Stimulated activated naive CD8-positive, alpha-beta T cell treated with anti-CD3 and anti-CD28 coated beads, Interleukin-15, Interleukin-2, amounts not matched to agents 100 ng/mL and 50 ng/mL, for 24 hours (primary cell): ENCODE measurements at regions not wholly inside any gene's neighbourhood (a gene's known extent, or its start where the extent isn't known, plus 50 kb on each side); places are given as distances from the start of the nearest gene placed in this dataset.

Source experiments
- H3K27ac Mint-ChIP-seq: one replicate; pipeline ENCODE4 v1.8.0; 2021; ENCODE audit warnings: mild to moderate bottlenecking, mixed read lengths
- H3K27me3 Mint-ChIP-seq: one replicate; pipeline ENCODE4 v1.8.0; 2021; ENCODE audit warnings: mixed read lengths
- H3K36me3 Mint-ChIP-seq: one replicate; pipeline ENCODE4 v1.8.0; 2021; ENCODE audit warnings: low read depth, mixed read lengths
- H3K4me1 Mint-ChIP-seq: one replicate; pipeline ENCODE4 v1.8.0; 2021; ENCODE audit warnings: low read depth, mixed read lengths
- H3K4me3 Mint-ChIP-seq: one replicate; pipeline ENCODE4 v1.8.0; 2021; ENCODE audit warnings: mild to moderate bottlenecking, mixed read lengths
- H3K9me3 Mint-ChIP-seq: one replicate; pipeline ENCODE4 v1.8.0; 2021; ENCODE audit warnings: mixed read lengths

- Mint-ChIP-seq H3K4me1 (no peaks in the 10 kb centered on the region), H3K36me3 (no peaks in the 10 kb centered on the region), H3K27me3 (no peaks in the 10 kb centered on the region), H3K9me3 (no peaks in the 10 kb centered on the region), H3K27ac (no peak overlapping the region), H3K4me3 (no peak overlapping the region)
Observed at GRCh38 chr13:95352486-95352885, 51.2 kb upstream of the ABCC4 start.

DNA sequence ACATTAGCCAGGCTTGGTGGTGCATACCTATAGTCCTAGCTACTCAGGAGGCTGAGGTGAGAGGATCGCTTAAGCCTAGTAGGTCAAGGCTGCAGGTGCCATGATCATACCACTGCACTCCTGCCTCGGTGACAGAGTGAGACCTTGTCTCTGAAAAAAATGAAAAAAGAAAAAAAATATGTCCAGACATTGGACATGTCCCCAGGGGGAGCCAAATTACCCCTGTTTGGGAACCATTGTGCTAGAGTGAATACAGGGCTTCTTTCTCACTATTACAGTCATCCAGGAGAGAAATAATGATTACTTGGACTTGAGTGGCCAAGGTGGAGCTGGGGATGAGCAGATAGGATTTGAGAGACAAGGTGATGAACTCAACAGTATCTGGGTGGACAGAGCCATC is 52.9 kb upstream of the ABCC4 start:
- Mint-ChIP-seq H3K36me3 (no peaks in the 10 kb centered on the region), H3K27ac (no peak overlapping the region), H3K27me3 (no peaks in the 10 kb centered on the region), H3K9me3 (no peaks in the 10 kb centered on the region), H3K4me1 (no peaks in the 10 kb centered on the region), H3K4me3 (no peak overlapping the region)

DNA sequence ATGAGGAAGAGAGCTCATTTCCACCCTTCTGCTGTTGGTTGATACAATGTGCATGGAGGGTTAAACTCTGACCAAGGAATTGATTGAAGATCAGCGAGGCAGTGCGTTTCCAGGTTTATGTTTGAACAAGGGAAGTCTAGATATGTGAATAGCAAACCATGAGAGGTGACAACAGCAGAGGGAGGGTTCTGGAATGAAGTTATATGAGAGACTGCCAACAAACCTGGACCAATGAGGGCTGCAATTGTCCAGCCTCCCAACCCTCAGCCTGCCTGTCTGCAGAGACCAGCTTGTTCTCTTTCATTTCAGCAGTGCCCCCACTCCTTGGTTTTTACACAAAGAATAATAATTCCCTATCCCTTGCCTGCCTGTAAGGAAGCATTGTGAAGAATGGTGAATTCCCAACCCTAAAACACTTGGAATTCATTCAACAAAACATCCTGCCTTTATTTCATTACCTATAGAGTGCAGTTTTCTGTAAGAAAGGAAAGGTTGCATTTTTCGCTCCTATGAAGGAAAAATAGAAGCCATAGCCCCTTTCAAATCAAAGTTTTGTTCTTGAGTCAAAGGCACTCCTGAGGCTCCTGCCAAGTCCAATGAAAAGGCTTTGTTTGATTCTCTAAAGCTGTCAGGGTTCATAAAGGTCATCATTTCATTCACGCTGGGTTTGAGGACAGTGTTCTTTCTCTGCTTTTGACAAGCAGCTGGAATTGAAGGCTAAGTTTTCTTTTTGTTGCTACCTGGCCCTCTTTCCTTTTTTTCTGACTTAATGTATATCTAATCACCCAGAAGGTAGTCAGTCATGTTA is 53.6 kb upstream of the ABCC4 start:
- Mint-ChIP-seq H3K9me3 (no peaks in the 10 kb centered on the region), H3K27me3 (no peaks in the 10 kb centered on the region), H3K27ac (no peak overlapping the region), H3K4me3 (no peak overlapping the region), H3K4me1 (no peaks in the 10 kb centered on the region), H3K36me3 (no peaks in the 10 kb centered on the region)

- no peaks in the 10 kb centered on the region for H3K9me3 Mint-ChIP-seq
- no peaks in the 10 kb centered on the region for H3K4me1 Mint-ChIP-seq
- H3K27ac Mint-ChIP-seq = no peak overlapping the region
- no peaks in the 10 kb centered on the region for H3K27me3 Mint-ChIP-seq
- H3K4me3 Mint-ChIP-seq = no peak overlapping the region
- H3K36me3 Mint-ChIP-seq = no peaks in the 10 kb centered on the region
Observed at GRCh38 chr13:95355494-95355893, 54.2 kb upstream of the ABCC4 start.

- H3K9me3 Mint-ChIP-seq = no peaks in the 10 kb centered on the region
- H3K27me3 Mint-ChIP-seq = no peaks in the 10 kb centered on the region
- H3K36me3 Mint-ChIP-seq = no peaks in the 10 kb centered on the region
- no peak overlapping the region for H3K4me3 Mint-ChIP-seq
- H3K4me1 Mint-ChIP-seq = no peaks in the 10 kb centered on the region
- H3K27ac Mint-ChIP-seq = no peak overlapping the region
Observed at GRCh38 chr13:95356916-95357315, 55.7 kb upstream of the ABCC4 start.

GRCh38 chr13:95357875-95358274 is 56.6 kb upstream of the ABCC4 start:
- Mint-ChIP-seq H3K36me3 (no peaks in the 10 kb centered on the region), H3K4me1 (no peaks in the 10 kb centered on the region)

GRCh38 chr13:95360052-95360451 is 58.8 kb upstream of the ABCC4 start:
- H3K9me3 Mint-ChIP-seq = no peaks in the 10 kb centered on the region
- H3K4me1 Mint-ChIP-seq = no peaks in the 10 kb centered on the region
- H3K36me3 Mint-ChIP-seq = no peaks in the 10 kb centered on the region
- peaks cover 3% of the 10 kb centered on the region for H3K27me3 Mint-ChIP-seq
- H3K4me3 Mint-ChIP-seq = no peak overlapping the region
- H3K27ac Mint-ChIP-seq = no peak overlapping the region

More at GRCh38 chr13:95357875-95358274, 56.6 kb upstream of the ABCC4 start:
- Mint-ChIP-seq H3K27ac (no peak overlapping the region), H3K9me3 (no peaks in the 10 kb centered on the region), H3K27me3 (peaks cover 3% of the 10 kb centered on the region), H3K4me3 (no peak overlapping the region)

DNA sequence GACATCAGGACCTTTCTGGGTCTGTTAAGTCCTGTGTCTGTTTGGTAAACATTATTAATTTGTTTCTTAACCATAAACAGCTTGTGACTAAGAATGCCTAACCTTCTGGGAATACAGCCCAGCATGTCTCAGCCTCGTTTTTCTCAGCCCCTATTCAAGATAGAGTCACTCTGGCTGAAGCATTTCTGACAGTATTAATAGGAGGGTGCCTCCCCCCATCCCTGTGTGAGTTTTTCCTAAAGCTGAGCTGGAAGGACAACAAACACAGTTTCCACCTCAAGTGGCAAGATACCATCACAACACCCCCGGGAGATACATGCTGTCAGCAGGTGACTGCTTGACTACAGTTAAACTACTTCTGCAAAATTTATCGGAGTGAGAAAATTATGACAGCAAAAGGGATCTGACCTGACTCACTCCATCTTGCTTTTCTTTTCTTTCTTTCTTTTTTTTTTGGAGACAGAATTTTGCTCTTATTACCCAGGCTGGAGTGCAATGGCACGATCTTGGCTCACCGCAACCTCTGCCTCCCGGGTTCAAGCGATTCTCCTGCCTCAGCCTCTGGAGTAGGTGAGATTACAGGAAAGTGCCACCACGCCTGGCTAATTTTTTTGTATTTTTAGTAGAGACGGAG is 59.3 kb upstream of the ABCC4 start:
- peaks cover 3% of the 10 kb centered on the region for H3K27me3 Mint-ChIP-seq
- no peaks in the 10 kb centered on the region for H3K9me3 Mint-ChIP-seq

GRCh38 chr13:95361686-95362085 is 60.4 kb upstream of the ABCC4 start:
- H3K36me3 Mint-ChIP-seq = no peaks in the 10 kb centered on the region
- H3K27me3 Mint-ChIP-seq = peaks cover 3% of the 10 kb centered on the region
- no peaks in the 10 kb centered on the region for H3K4me1 Mint-ChIP-seq
- no peaks in the 10 kb centered on the region for H3K9me3 Mint-ChIP-seq
- no peak overlapping the region for H3K27ac Mint-ChIP-seq
- no peak overlapping the region for H3K4me3 Mint-ChIP-seq

More for the DNA sequence above, 59.3 kb upstream of the ABCC4 start:
- Mint-ChIP-seq H3K27ac (no peak overlapping the region), H3K4me1 (no peaks in the 10 kb centered on the region), H3K36me3 (no peaks in the 10 kb centered on the region), H3K4me3 (no peak overlapping the region)

- Mint-ChIP-seq H3K36me3 (no peaks in the 10 kb centered on the region), H3K9me3 (no peaks in the 10 kb centered on the region), H3K27ac (no peak overlapping the region), H3K4me1 (no peaks in the 10 kb centered on the region), H3K27me3 (peaks cover 6% of the 10 kb centered on the region), H3K4me3 (no peak overlapping the region)
Observed at GRCh38 chr13:95362666-95363065, 61.4 kb upstream of the ABCC4 start.

DNA sequence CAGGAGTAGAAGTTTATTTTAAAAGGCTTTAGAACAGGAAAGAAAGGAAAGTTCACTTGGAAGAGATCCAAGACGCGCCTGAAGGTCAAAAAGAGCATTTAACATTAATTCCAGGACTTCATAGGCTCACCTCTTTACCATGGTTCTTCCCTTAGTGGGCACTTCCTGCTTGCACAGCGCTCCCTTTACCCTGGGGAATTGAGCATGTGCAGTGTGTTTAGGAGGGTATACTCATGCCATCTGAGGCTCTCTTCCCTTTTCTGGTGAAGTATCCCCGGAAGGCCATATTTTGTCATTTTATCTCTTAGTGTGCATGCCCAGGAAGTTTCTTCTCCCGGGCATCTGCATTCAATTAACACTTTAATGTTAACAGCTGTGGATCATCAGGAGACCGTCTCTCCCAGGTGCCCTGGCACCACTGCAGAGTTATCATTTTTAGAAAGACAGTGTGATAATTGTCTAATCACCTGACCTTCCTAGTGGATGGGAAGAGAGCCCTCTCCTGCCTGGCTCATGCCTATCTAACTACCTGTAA is 66.1 kb upstream of the ABCC4 start:
- no peaks in the 10 kb centered on the region for H3K36me3 Mint-ChIP-seq
- peaks cover 16% of the 10 kb centered on the region for H3K27me3 Mint-ChIP-seq
- H3K4me1 Mint-ChIP-seq = no peaks in the 10 kb centered on the region
- no peaks in the 10 kb centered on the region for H3K9me3 Mint-ChIP-seq
- H3K27ac Mint-ChIP-seq = no peak overlapping the region
- H3K4me3 Mint-ChIP-seq = no peak overlapping the region

- H3K9me3 Mint-ChIP-seq = no peaks in the 10 kb centered on the region
- H3K36me3 Mint-ChIP-seq = no peaks in the 10 kb centered on the region
- no peaks in the 10 kb centered on the region for H3K4me1 Mint-ChIP-seq
- no peak overlapping the region for H3K27ac Mint-ChIP-seq
- H3K27me3 Mint-ChIP-seq = peaks cover 12% of the 10 kb centered on the region
- no peak overlapping the region for H3K4me3 Mint-ChIP-seq
Observed at GRCh38 chr13:95368998-95369397, 67.7 kb upstream of the ABCC4 start.

DNA sequence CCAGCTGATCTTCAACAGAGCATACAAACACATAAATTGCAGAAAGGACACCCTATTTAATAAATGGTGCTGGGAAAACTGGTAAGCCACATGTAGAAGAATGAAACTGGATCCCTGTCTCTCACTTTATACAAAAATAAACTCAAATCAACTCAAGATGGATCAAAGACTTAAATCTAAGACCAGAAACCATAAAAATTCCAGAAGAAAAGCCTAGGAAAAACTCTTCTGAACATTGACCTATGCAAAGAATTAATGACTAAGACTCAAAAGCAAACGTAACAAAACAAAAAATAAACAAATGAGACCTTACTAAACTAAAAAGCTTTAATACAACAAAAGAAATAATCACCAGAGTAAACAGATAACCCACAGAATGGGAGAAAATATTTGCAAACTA is 74.5 kb upstream of the ABCC4 start:
- Mint-ChIP-seq H3K4me3 (no peak overlapping the region), H3K27ac (no peak overlapping the region), H3K36me3 (no peaks in the 10 kb centered on the region), H3K9me3 (no peaks in the 10 kb centered on the region), H3K27me3 (peaks cover 8% of the 10 kb centered on the region), H3K4me1 (peaks cover 3% of the 10 kb centered on the region)

- Mint-ChIP-seq H3K27ac (no peak overlapping the region), H3K36me3 (no peaks in the 10 kb centered on the region), H3K9me3 (no peaks in the 10 kb centered on the region), H3K4me3 (no peak overlapping the region), H3K27me3 (peaks cover 8% of the 10 kb centered on the region), H3K4me1 (peaks cover 3% of the 10 kb centered on the region)
Observed at GRCh38 chr13:95378603-95379002, 77.4 kb upstream of the ABCC4 start.

- peaks cover 7% of the 10 kb centered on the region for H3K27me3 Mint-ChIP-seq
Observed at GRCh38 chr13:95380468-95381211, 79.4 kb upstream of the ABCC4 start.

More at GRCh38 chr13:95380468-95381211, 79.4 kb upstream of the ABCC4 start:
- H3K27ac Mint-ChIP-seq = no peak overlapping the region
- no peaks in the 10 kb centered on the region for H3K36me3 Mint-ChIP-seq
- H3K4me1 Mint-ChIP-seq = peaks cover 3% of the 10 kb centered on the region
- no peaks in the 10 kb centered on the region for H3K9me3 Mint-ChIP-seq
- H3K4me3 Mint-ChIP-seq = no peak overlapping the region
